Glutamatergic neuron (in vitro differentiated cells): ENCODE measurements at regions not wholly inside any gene's neighbourhood (a gene's known extent, or its start where the extent isn't known, plus 50 kb on each side); places are given as distances from the start of the nearest gene placed in this dataset.

Experiments used
- DNase-seq: peaks from one replicate; pipeline ENCODE4 v3.0.0; 2022
- H3K27ac Mint-ChIP-seq: one replicate; pipeline ENCODE4 v1.8.0; 2020; ENCODE audit warnings: mild to moderate bottlenecking, mixed read lengths, inconsistent platforms; ENCODE audit not compliant: unreplicated experiment
- H3K27me3 Mint-ChIP-seq: one replicate; pipeline ENCODE4 v1.8.0; 2020; ENCODE audit warnings: mild to moderate bottlenecking, moderate library complexity, mixed read lengths, inconsistent platforms; ENCODE audit not compliant: unreplicated experiment
- H3K36me3 Mint-ChIP-seq: one replicate; pipeline ENCODE4 v1.8.0; 2020; ENCODE audit warnings: mild to moderate bottlenecking, mixed read lengths, inconsistent platforms; ENCODE audit not compliant: unreplicated experiment
- H3K4me1 Mint-ChIP-seq: one replicate; pipeline ENCODE4 v1.8.0; 2020; ENCODE audit warnings: mild to moderate bottlenecking, low read depth, mixed read lengths, inconsistent platforms; ENCODE audit not compliant: unreplicated experiment
- H3K4me3 Mint-ChIP-seq: one replicate; pipeline ENCODE4 v1.8.0; 2020; ENCODE audit warnings: mild to moderate bottlenecking, mixed read lengths, inconsistent platforms; ENCODE audit not compliant: unreplicated experiment
- H3K9me3 Mint-ChIP-seq: one replicate; pipeline ENCODE4 v1.8.0; 2020; ENCODE audit warnings: mild to moderate bottlenecking, moderate library complexity, mixed read lengths, inconsistent platforms; ENCODE audit not compliant: unreplicated experiment
- CTCF ChIP-seq: fragments of 200-600 bp; sonication (generic); IDR thresholded peaks from one replicate; pipeline ENCODE4 v1.5.0; 2021; ENCODE audit not compliant: partially characterized antibody, unreplicated experiment

DNA sequence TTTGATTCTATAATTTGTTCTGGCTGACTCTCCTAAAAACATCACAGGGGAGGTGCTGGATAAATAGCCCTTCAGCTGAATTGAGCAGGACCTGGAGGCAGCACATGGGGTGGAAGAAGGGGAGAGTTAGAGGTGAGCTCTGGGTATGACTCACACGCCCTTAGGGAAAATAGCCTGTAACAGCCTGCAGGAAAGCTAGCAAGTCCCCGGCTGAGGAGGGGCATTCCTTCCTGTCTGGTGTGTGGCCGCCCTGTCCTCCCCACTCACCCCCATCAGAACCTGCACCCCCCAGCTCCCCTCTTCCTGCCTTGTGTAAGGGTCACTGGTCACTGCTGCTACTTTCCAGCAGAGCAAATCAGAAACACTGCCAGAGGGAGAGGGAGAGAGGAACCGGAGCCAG is 187.4 kb downstream of the C16orf95 start:
- peaks cover 16% of the 10 kb centered on the region for H3K36me3 Mint-ChIP-seq
- peaks cover 3% of the 10 kb centered on the region for H3K27me3 Mint-ChIP-seq
- H3K4me1 Mint-ChIP-seq, result peaks cover 6% of the 10 kb centered on the region
- no peak for TF ChIP-seq CTCF
- H3K9me3 Mint-ChIP-seq, result peaks cover 9% of the 10 kb centered on the region
- H3K27ac Mint-ChIP-seq, result no peak overlapping the region
- DNase-seq, result no peak
- no peak overlapping the region for H3K4me3 Mint-ChIP-seq

GRCh38 chr16:87131061-87131995 is 185.9 kb downstream of the C16orf95 start:
- DNase-seq, result no peak
- Mint-ChIP-seq H3K36me3 (peaks cover 16% of the 10 kb centered on the region), H3K4me1 (peaks cover 6% of the 10 kb centered on the region), H3K9me3 (peaks cover 7% of the 10 kb centered on the region), H3K27me3 (peaks cover 3% of the 10 kb centered on the region), H3K4me3 (no peak overlapping the region), H3K27ac (no peak overlapping the region)
- TF ChIP-seq CTCF, result no peak

DNA sequence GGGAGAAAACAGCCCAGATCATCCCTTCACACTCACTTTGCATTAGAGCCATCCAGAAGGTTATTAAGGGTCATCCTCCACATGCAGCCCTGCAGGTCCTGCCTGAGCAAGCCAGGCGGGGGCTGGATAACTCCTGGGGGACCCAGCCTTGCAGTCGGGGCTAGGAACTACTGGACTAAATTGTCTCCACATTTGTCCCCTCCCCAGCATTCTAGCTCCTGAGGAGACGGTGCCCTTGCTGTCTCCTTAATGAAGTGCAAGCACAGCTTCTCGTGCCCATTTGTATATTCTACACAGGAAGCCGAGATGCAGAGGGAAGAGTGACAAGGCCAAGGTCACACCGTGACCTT is 185.2 kb downstream of the C16orf95 start:
- Mint-ChIP-seq H3K36me3 (peaks cover 16% of the 10 kb centered on the region), H3K27me3 (peaks cover 3% of the 10 kb centered on the region), H3K27ac (no peak overlapping the region), H3K4me3 (no peak overlapping the region), H3K4me1 (peaks cover 6% of the 10 kb centered on the region), H3K9me3 (peaks cover 7% of the 10 kb centered on the region)
- TF ChIP-seq CTCF, result no peak
- DNase-seq, result no peak

DNA sequence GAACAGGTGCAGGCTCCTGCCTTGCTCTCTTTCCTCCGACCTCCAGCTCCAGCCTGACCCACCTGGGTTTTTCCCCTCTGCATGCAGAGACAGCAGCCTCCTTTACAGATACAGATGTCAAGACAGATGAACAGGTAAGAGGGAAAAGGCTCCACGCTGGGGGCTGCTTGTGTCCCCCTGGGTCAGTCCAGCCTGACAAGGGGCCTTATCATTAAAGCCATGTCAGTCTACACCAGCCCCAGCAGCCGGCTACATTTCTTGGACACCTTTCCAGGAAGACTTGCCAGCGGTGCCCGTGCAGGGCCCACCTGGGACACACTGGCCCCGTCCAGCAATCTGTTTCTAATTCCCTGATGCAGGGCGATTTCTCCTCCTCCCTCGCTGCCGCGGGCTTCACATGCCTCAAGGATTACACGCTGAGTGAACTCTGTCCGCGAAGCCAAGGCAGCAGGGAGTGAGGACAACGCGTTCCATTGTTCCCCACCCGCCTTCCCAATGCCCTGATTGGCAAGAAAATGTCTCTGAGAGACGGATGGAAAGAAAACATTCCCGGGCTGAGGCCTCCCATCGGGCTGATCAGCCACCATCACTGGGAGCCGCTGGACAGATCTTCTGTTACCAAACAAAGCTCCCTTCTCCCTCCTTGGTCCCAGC is 184.7 kb downstream of the C16orf95 start:
- H3K27me3 Mint-ChIP-seq, result peaks cover 3% of the 10 kb centered on the region
- H3K27ac Mint-ChIP-seq, result no peak overlapping the region
- H3K36me3 Mint-ChIP-seq, result peaks cover 16% of the 10 kb centered on the region
- H3K4me3 Mint-ChIP-seq, result no peak overlapping the region
- no peak for TF ChIP-seq CTCF
- H3K9me3 Mint-ChIP-seq, result peaks cover 7% of the 10 kb centered on the region
- DNase-seq, result no peak
- peaks cover 6% of the 10 kb centered on the region for H3K4me1 Mint-ChIP-seq
